ENCODE measurements at regions not wholly inside any gene's neighbourhood (a gene's known extent, or its start where the extent isn't known, plus 50 kb on each side); places are given as distances from the start of the nearest gene placed in this dataset.

GRCh38 chr13:99071211-99071610 lies 93.3 kb upstream of the DOCK9 start:
- no peak for TF ChIP-seq MAX (IDR thresholded peaks at IDR 0.05)
- TF ChIP-seq YY1 (IDR thresholded peaks at IDR 0.05; ENCODE audit: extremely low read depth, insufficient replicate concordance, low read depth, low read length), result no peak
- TF ChIP-seq CTCF (IDR thresholded peaks at IDR 0.05 in 2 of 3, conservative IDR thresholded peaks at IDR 0.05 in 1 of 3; ENCODE audit: borderline replicate concordance in 1 of 3, insufficient read depth in 1 of 3, low read depth in 2 of 3, low read length in 2 of 3), result no peak
- TF ChIP-seq EZH2 (IDR thresholded peaks at IDR 0.05), result no peak
- no peak for TF ChIP-seq SRF (IDR thresholded peaks at IDR 0.05; ENCODE audit: low read depth)
- no peak for TF ChIP-seq POLR2AphosphoS5 (IDR thresholded peaks at IDR 0.05; ENCODE audit: low read depth, low read length)
- TF ChIP-seq EGR1 (IDR thresholded peaks at IDR 0.05; ENCODE audit: low read depth), result no peak
- TF ChIP-seq TCF7L2 (IDR thresholded peaks at IDR 0.05; ENCODE audit: borderline replicate concordance, extremely low read depth, insufficient read depth, insufficient read length), result no peak
- no peak for TF ChIP-seq ZNF274 (IDR thresholded peaks at IDR 0.05; ENCODE audit: low read depth, low read length)
- no peak for TF ChIP-seq ATF3 (IDR thresholded peaks at IDR 0.05)
- TF ChIP-seq REST (IDR thresholded peaks at IDR 0.05; ENCODE audit: low read depth), result no peak
- no peak for TF ChIP-seq SP1 (IDR thresholded peaks at IDR 0.05; ENCODE audit: low read depth)
- no peak for TF ChIP-seq RAD21 (IDR thresholded peaks at IDR 0.05; ENCODE audit: low read depth)

Measured in HCT116 (cell line).